ENCODE measurements at regions not wholly inside any gene's neighbourhood (a gene's known extent, or its start where the extent isn't known, plus 50 kb on each side); places are given as distances from the start of the nearest gene placed in this dataset.

DNA sequence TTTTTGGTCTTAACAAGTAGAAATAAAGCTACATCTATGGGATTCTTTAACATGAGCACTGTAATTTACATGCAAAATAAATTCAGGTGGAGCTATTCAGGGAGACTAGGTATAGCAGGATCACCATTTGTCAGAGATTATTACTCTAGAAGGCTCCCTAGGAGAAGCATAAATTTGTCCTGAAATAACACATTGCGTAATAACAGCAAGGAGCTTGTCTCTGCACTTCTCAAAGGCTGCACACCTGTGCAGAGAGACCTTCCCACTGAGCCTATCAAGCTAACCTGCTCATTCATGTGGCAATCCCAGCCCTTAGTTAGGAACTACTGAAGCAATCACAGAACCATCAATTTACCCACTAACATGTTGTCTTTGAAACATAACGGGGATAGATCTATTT, 437.4 kb upstream of the MC4R start:
- no peak for DNase-seq

DNA sequence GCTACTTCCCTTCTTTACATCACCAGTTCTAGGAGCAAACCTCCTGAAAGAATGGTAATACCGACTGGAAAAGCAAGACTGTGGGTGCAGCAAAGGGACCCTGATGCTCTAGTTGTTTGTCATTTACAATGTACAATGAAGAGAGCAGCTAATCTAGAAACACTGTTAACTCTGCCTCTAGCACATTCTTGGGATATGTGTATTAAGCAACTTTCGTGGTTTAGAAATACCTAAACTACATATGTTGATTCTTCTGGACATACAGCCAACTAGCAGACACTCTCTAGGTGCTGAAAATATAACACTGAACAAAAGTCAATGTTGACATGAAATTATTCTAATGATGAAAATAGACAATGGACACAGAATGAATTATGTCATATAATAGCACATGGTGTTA, 440.3 kb upstream of the MC4R start:
- DNase-seq = no peak

DNA sequence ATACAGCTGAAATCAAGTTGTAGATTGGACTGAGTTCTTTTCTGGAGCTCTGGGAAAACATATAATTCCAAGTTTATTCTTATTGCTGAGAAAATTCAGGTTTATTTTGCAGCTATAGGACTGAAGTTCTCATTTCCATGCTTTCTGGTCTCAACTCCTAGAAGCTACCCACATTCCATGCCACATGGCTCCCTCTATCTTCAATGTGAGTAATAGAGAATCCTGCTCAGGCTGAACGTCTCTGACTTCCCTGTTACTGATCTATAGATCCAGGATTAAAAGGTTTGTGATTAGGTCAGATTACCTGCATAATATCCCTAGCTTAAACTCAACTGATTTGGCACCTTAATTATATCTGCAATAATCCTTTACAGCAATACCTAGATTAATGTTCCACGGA, 453.8 kb upstream of the MC4R start:
- no peak for DNase-seq

DNA sequence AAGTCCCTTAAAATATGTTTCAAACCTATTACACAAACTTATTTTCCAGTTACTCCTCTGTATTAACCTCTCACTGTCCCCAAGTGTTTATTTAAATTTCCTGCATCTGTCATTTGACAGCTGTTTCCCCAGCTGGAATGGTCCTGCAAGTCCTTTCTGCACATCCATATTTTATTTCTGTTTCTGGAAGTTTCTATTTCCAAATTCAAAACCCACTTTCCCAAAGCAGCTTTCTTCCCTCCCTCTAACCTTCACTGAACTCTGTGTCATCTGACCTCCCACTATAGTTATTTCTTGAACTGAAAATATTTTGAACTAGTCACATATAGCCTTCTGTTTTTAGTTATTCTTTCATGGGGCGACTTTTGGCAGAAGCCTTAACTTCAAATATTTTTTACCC, 459.4 kb upstream of the MC4R start:
- no peak for DNase-seq

DNA sequence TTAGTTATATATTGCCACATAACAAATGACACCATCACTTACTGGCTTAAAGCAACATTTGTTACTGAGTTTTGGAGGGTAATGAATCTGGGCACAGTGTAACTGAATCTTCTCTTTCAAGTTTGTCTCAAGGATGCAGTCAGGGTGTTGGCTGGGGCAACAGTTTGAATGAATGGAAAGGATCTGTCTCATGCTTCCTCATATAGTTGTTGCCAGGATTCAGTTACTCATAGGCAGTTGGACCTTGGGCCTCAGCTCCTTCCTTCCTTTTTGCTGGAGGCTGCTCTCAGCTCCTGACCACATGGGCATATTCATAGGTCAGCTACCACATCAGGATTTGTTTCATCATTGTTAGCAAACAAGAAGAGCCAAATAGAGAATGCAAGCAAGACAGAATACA, 466.1 kb upstream of the MC4R start:
- DNase-seq = no peak

DNA sequence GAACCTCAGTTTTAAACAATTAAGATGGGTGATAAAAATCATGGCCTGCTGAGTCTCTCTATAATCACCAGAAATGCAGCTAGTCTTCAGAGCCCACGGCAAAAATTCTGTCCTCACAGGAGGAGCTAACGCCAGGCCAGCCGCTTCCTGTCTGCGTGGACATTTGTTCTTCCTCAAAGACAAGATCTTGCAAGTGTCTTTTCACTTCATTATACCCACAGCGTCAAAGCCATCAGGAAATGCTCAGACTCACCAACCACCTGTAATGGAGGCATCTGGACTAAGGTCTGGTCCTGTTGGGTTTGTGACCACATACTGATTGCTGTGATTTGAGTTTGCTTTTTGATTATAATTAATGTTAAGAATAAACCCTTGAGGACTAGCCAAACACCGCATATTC, 473.8 kb upstream of the MC4R start:
- no peak for DNase-seq

DNA sequence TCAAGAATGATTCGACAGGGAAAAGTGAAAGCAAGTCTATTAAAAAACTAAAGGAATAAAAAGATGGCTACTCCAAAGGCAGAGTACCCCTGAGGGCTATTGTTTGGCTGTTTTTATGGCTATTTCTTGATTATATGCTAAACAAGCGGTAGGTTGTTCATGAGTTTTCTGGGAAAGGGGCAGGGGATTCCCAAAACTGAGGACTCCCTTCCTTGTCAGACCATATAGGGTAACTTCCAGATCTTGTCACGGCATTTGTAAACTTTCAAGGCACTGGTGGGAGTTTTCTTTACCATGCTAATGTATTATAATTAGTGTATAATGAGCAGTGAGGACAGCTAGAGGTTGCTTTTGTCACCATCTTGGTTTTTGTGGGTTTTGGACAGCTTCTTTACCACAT, 474.9 kb upstream of the MC4R start:
- DNase-seq = no peak

DNA sequence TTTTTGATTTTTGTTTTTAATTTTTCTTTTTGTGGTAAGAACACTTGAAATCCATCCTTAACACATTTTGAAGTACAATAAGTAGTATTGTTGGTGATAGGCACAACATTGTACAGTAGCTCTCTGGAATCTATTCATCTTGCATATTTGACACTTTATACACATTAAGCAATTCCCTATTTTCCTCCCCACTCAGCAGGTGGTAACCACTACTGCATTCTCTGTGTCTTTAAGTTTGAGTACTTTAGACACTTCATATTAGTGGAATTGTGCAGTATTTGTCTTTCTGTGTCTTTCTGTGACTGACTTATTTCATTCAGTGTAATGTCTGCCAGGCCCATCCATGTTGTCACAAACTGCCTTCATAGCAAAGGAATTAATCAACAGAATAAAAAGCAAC, 471.7 kb upstream of the CDH20 start:
- no peak for DNase-seq

DNA sequence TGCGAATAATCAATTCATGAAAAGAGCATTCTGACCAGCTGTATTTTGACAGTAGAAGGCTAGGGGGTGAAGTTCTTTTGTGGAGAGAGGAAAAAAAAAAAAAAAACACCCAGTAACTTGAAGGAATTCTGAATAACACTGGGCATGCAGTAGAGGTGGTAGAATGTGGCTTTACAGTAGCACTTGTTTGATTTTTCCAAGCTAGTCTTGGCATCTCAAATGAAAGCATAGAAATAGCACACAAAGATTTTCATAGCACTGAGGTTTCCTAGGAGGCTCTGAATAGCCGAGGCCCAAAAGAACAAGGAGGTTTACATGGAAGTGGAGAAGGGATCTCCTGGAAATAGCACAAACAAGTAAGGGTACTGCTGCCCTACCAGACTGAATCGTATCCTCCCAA, 470.2 kb upstream of the CDH20 start:
- no peak for DNase-seq

DNA sequence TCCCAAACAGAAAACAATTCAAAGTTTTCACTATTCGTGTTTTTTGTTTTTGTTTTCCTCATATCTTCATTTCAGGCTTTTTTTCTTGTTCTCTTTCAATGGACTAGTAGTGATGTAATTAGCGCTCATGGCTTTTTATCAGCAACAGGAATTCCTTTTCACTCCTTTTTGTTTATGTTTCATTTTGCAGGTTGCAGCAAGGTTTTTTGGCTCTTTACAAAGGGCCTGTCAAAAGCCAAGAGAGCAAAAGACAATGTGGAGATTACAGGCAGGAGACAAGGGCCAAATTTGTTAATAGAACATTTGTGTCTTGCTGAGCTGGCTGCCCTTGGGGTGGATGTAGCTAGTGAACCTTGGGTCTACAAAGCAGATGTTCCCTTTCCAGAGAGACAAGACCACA, 467.4 kb upstream of the CDH20 start:
- DNase-seq = no peak

DNA sequence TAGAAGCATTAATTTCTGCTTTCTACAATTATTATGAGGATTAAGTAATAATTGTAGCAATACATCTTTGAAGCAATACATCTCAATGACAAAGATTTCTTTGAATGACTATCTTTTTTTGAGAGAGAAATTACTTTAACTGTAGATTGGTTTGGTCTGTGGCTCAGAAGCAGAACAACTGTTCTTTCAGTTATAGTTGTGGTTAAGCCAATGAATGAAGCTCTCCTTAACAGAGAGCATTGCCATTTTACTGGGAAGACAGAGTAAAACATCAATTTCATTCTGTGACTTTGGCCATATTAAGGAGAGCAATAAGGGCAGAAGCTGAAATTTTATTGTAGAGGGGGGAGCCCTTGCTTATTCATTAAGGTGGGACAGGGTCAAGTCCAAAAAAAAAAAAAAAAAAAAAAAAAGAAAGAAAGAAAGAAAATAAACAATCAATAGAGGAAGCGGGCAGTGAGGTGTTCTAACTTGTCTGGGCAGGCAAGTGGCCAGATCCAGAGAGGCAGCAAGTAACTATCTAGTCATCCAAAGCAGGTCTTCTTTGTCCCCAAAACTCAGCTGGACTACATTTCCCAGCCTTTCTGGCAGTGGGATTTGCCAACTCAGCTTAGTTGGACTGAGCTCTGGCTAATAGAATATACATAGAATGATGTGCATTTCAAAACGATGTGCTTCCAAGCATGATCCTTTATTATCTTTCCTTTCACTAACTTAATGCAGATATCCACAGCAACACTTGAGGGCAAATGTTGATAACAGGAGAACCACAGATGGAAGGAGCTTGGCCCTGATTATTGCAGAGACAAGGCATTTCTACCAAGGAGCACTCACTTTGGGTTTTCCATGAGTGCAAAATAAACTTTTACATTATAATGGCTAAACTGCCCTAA, 462.7 kb upstream of the CDH20 start:
- no peak for DNase-seq

DNA sequence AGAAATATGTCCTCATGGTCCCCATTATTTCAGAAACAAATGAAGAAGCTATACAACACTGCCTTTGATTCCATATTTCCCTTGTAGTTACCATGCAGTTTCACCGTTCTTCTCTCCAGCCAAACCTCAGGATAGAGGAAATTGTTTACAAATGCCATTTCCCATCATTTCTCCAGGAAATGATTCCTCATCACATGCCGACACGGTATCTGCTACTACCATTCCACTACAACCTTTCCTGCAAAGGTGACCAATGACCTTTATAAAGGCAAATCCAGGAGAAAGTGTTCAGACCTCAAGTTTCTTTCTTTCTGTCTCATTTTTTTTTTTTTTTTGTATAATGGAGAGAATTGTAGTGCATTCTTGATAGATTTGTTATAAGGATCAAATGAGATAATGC, 460.8 kb upstream of the CDH20 start:
- DNase-seq = no peak

DNA sequence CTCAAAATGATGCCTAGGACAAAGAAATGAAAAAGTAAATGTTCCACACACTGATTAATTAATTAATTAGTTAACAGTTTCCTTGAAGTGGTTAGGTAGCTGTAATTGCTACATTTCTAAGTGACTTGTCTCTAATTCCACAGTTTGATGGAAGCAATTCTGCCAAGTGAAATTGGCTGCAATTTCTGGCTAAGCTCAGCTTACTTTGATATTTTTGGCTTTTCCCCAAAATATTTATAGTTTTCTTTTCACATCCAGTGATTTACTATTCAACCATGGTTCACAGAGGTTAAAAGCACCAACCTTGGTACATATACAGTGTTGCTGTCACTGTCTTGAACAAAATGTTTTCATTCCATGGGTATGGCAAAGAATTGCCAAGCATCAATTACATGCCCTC, 459.5 kb upstream of the CDH20 start:
- no peak for DNase-seq

DNA sequence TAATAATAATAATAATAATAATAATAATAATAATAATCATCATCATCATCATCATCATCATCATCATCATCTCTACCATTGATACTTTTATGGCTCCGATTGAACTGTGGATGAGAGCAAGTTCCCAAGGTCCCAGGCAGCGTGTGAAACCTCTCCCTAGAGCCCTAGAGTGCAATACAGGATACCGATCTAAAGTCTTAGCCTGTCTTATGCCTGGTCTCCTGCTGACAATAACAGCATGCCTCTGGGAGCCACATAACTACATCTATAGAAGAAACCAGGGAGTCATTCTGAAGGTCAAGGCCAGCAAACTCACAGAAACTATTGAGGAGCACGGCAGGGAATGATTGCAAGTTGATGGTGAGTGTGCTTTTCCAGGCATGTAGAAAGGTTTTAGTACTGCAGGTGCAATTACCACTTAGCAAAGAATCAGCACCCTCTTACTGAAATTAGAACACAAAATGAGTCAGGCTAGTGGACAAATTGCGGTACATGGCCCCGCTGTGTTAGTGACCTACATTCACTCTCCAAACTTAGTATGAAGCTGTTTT, 457.2 kb upstream of the CDH20 start:
- no peak for DNase-seq

DNA sequence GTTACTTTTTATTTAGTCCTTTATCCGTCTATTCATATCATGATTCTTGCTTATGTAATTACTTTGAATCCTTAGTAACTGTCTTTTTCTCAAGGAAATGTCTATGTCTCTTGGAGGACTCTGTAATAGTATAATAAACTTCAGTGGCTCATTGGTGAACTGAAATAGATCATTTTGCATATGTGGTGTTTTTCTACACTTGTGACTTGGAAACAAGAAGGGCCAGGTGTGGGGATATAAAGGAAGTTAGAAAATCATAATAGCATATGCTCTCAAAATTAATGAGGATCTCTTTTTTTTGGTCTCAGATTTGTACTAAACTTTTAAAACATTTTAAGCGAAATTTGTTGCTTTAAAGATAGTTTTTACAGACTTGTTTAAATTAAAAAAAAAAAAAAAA, 453.0 kb upstream of the CDH20 start:
- no peak for DNase-seq

DNA sequence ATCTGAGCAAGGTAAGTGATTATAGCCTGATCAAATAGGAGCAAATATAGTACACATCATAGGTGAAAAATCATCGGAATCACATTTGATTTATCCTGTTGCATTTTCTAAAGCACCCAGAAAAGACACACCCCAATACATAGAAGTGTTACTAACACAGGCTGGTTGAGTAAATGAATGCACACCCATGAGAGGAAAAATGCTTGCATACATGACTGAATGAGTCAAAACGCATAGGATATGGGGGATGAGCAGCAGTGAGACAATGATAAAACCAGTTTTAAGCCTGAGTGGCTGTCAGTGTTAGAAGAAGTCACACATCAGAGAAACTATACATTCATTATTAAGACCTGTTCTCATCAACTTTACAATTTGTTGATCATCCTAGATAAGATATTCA, 449.6 kb upstream of the CDH20 start:
- DNase-seq = no peak

DNA sequence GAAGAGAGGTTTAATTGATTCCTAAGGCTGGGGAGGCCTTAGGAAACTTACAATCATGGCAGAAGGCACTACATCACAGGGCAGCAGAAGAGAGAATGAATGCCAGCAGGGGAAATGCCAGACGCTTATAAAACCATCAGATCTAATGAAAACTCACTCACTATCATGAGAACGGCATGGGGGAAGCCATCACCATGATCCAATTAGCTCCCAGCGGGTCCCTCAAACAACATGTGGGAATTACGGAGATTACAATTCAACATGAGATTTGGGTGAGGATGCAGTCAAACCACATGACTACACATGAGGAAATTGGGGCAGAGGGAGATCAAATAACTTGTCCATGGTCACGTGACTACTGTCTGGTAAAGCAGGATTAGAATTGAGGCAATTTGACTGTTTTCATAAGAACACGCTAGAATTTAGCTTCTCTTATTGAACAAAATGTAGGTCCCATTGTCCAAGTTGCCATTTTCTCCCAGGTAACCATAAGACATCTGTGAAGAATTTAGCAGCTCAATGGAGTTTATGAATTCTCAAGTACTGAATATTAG, 445.1 kb upstream of the CDH20 start:
- DNase-seq = no peak

DNA sequence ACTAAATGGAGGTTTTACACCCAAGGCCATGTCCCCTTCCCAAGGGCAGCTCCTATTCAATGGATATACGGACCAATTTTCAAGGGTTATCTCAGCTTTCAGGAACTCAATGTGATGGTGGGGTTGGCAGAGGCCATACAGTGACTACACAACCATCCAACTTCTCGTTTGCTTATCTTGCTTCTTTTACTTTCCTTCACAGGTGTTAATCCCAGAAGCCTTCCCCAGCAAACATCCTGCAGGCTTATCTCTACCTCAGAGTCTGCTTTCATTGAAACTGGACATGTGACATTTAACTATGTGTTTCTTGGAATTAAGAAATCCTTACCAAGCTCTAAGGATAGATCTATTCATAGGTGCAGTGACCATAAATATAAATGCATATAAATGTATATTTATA, 443.8 kb upstream of the CDH20 start:
- no peak for DNase-seq

DNA sequence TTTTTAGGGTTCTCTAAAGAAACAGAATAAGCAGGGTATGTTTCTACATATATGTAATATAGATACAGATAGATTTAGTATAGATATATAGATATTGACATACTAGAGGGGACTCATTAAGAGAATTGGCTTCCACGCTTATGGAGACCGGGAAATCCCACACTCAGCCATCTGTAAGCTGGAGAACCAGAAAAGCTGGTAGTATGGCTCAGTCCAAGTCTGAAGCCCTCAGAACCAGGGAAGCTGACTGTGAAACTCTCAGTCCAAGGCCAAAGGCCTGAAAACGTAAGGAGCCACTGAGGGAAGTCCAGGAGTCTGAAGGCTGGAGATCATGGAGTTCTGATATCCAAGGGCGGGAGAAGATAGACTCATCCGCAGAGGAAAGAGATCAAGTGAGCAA, 441.3 kb upstream of the CDH20 start:
- no peak for DNase-seq

DNA sequence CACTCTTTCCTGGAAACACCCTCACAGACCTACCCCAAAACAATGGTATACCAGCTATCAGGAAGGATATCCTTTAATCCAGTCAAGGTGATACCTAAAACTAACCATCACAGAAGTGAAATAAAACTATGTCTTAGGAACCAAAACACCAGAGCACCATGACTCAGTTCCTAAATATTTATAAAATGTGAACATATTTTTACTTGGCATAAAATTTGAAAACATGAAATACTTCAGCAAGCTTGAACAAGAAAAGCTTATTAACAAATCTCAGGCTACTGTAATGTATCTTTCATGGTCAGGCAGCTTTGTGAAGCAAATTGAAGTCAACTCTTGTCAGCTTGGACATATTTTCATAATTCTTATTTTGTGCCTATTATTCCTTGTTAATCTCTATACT, 440.8 kb upstream of the CDH20 start:
- DNase-seq = no peak

DNA sequence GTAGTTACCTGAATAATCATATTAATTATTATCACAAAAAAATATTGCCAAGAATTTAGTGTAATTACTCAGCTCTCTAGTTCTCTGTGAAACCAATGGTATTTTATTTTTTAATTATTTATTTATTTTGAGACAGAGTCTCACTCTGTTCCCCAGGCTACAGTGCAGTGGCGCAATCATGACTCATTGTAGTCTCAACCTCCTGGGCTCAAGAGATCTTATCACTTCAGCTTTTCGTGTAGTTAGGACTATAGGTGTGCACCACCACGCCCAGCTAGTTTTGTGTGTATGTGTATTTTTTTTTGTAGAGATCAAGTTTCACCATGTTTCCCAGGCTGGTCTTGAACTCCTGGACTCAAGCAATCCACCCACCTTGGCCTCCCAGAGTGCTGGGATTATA, 440.4 kb upstream of the CDH20 start:
- DNase-seq = no peak

DNA sequence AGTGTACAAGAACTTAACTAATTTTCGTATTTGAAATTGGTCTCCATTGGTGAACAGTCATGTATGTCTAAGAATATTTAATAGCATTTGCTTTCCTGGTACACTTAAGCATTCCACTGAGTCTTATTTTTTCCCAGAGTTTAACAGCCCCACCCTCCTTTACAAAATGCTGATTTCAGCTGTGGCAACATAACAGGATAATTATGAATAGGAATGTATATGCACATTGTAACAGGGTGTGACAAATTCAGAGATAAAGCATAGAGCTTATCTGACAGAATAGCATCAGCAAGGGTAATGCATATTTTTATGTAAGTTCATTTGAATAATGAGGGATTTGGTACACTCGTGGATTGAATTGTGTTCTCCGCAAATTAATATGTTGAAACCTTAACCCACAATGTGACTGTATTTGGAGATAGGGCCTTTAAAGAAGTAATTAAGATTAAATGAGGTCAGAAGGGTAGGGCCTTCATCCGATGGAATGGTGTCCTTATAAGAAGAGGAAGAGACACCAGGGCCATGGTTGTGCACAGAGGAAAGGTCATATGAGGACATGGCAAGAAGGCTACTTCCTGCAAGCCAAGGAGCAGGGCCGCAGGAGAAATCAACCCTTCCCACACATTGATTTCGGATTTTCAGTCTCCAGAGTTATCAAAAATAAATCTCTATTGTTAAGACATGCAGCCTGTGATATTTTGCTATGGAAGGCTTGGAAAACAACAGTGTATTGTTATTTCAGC, 439.7 kb upstream of the CDH20 start:
- no peak for DNase-seq

DNA sequence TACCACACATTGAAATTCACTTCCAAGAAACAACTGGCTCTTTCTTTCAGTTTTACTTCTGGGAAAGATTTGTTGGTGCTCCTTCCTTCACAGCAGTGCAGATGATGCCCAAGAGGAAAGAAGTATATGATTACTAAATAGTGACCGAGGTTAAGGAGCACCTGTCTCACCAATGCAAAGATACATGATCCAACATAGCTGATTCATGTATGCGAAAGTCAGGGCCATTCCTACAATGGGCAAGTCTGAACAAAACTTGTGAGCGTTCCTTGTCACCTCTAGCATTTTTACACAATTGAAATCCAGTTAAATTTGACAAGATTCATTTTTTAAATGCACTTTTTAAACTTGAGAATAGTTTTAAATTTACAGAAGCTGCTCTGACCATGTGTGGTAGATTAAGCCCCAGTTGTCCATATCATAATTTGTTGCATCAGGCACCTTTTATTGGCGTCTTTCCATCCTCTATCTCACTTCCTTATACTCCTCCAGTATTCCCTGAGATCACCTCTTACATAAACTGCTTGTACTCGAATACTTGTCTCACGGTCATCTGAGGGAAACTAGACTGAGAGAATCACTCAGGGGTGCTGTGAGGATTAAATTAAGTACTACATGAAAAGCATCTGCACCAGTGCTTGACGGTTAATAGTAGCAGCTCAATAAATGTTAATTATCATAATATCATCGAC, 438.8 kb upstream of the CDH20 start:
- no peak for DNase-seq
